ENCODE measurements at regions not wholly inside any gene's neighbourhood (a gene's known extent, or its start where the extent isn't known, plus 50 kb on each side); places are given as distances from the start of the nearest gene placed in this dataset.

DNA sequence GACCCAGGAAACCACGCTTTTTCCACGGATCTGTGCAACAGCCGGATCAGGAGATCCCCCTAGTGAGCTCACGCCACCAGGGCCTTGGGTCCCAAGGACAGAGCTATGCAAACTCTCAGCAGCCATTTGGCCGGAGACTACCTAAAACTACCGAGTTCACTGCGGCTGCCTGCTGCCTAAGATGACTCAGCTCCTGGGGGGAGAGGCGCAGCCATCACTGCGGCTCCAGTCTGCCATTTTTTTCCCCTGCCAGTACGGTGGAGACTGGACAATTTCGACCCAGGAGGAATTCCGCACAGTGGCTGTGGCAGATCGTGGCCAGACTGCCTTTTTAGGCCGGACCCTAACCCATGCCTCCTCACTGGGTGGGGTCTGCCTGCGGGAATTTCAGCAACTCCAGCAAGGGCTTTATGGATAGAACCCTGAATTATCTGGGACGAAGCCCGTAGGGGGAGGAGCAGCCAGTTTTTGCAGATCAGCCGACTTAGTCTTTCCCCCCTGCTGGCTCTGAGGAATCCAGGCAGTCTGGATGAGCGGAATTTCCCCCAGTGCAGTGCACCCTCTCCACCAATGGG, 424.9 kb upstream of the UBE2E3 start:
- intact Hi-C loops (cut with micrococcal nuclease), result no loop called here
- Mint-ChIP-seq H3K27me3 (ENCODE audit: low read depth in 2 of 2) (no peaks in the 10 kb centered on the region), H3K27ac (no peak overlapping the region), H3K4me3 (no peak overlapping the region), H3K9me3 (peaks cover 0 to 4% of the 10 kb centered on the region in 2 donors), H3K4me1 (no peaks in the 10 kb centered on the region), H3K36me3 (no peaks in the 10 kb centered on the region)
- Histone ChIP-seq H3K4me3 (ENCODE audit: low read length) (no peak overlapping the region), H3K27ac (ENCODE audit: low read length) (no peak overlapping the region), H3K27me3 (ENCODE audit: control insufficient read depth, insufficient read depth, low read length) (no peaks in the 10 kb centered on the region), H3K9me3 (ENCODE audit: control insufficient read depth, insufficient read depth, low read length) (no peaks in the 10 kb centered on the region), H3K36me3 (ENCODE audit: control insufficient read depth, insufficient read depth, low read length) (no peaks in the 10 kb centered on the region), H3K4me1 (ENCODE audit: control insufficient read depth, insufficient read depth, low read length) (no peaks in the 10 kb centered on the region)
- DNase-seq, result no peak
- 93% methylated on average over 19 of the region's 19 CpGs for WGBS (ENCODE audit: insufficient coverage)
- TF ChIP-seq, protein P1, sequence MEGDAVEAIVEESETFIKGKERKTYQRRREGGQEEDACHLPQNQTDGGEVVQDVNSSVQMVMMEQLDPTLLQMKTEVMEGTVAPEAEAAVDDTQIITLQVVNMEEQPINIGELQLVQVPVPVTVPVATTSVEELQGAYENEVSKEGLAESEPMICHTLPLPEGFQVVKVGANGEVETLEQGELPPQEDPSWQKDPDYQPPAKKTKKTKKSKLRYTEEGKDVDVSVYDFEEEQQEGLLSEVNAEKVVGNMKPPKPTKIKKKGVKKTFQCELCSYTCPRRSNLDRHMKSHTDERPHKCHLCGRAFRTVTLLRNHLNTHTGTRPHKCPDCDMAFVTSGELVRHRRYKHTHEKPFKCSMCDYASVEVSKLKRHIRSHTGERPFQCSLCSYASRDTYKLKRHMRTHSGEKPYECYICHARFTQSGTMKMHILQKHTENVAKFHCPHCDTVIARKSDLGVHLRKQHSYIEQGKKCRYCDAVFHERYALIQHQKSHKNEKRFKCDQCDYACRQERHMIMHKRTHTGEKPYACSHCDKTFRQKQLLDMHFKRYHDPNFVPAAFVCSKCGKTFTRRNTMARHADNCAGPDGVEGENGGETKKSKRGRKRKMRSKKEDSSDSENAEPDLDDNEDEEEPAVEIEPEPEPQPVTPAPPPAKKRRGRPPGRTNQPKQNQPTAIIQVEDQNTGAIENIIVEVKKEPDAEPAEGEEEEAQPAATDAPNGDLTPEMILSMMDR (IDR thresholded peaks at IDR 0.05), result no peak
- ATAC-seq, result no peak

DNA sequence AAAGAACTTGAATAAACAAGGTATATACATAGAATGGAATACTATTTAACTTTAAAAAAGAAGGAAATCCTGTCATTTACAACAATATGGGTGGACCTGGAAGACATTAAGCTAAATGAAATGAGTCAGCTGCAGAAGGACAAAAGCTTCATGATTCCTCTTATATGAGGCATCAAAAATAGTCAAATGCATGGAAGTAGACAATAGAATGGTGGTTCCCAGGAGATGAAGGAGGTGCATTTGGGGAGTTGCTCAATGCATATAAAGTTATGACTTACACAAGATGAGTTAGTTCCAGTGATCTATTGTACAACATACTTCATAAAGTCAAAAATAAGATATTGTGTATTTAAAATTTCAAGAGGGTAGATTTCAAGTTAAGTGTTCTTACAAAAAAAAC, 426.1 kb upstream of the UBE2E3 start:
- Histone ChIP-seq H3K4me3 (ENCODE audit: low read length) (no peak overlapping the region), H3K27me3 (ENCODE audit: control insufficient read depth, insufficient read depth, low read length) (no peaks in the 10 kb centered on the region), H3K9me3 (ENCODE audit: control insufficient read depth, insufficient read depth, low read length) (no peaks in the 10 kb centered on the region), H3K4me1 (ENCODE audit: control insufficient read depth, insufficient read depth, low read length) (no peaks in the 10 kb centered on the region), H3K36me3 (ENCODE audit: control insufficient read depth, insufficient read depth, low read length) (no peaks in the 10 kb centered on the region), H3K27ac (ENCODE audit: low read length) (no peak overlapping the region)
- no peaks in the 10 kb centered on the region for H3K4me1 Mint-ChIP-seq
- DNase-seq (no peak), ATAC-seq (no peak)
- H3K4me3 Mint-ChIP-seq, result no peak overlapping the region
- H3K27ac Mint-ChIP-seq, result no peak overlapping the region
- no peaks in the 10 kb centered on the region for H3K27me3 Mint-ChIP-seq (ENCODE audit: low read depth in 2 of 2)
- intact Hi-C loops (cut with micrococcal nuclease), result no loop called here
- no peaks in the 10 kb centered on the region for H3K36me3 Mint-ChIP-seq
- H3K9me3 Mint-ChIP-seq, result peaks cover 0 to 4% of the 10 kb centered on the region in 2 donors
- TF ChIP-seq, protein P1 (IDR thresholded peaks at IDR 0.05), result no peak

DNA sequence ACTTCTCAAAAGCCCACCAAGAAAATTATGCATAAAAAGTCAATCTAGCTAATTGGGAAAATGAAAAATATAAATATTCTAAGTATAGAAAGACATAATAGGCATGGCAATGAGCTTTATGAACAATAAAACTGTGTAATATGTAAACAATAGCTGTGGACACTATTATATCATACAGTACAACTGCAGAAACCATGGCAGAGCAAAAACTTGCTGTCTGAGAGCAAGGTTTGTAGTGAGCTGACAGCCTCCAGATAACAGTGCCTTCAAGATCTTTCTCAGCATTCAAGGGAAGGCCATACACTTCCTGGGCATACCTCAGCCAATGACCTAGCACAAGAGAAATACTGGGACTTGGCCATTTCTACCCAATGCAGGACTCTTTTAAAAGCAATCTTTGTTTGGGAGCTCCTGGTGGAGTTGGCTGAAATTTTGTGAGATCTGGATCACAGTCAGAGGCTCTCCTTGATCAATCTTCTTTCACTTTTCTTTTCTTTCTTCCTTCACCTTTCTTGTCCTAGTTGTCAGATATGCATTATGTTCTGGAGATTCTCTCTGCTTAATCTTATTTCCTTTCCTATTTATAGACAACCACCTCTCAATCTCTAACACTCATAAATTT, 427.2 kb upstream of the UBE2E3 start:
- no peak overlapping the region for H3K27ac ChIP-seq (ENCODE audit: low read length)
- intact Hi-C loops (cut with micrococcal nuclease), result no loop called here
- no peaks in the 10 kb centered on the region for H3K9me3 ChIP-seq (ENCODE audit: control insufficient read depth, insufficient read depth, low read length)
- no peaks in the 10 kb centered on the region for H3K4me1 ChIP-seq (ENCODE audit: control insufficient read depth, insufficient read depth, low read length)
- H3K9me3 Mint-ChIP-seq, result peaks cover 0 to 4% of the 10 kb centered on the region in 2 donors
- H3K27ac Mint-ChIP-seq, result no peak overlapping the region
- DNase-seq (no peak), ATAC-seq (no peak)
- no peaks in the 10 kb centered on the region for H3K27me3 Mint-ChIP-seq (ENCODE audit: low read depth in 2 of 2)
- no peaks in the 10 kb centered on the region for H3K36me3 Mint-ChIP-seq
- H3K4me3 ChIP-seq (ENCODE audit: low read length), result no peak overlapping the region
- no peaks in the 10 kb centered on the region for H3K36me3 ChIP-seq (ENCODE audit: control insufficient read depth, insufficient read depth, low read length)
- H3K4me3 Mint-ChIP-seq, result no peak overlapping the region
- H3K27me3 ChIP-seq (ENCODE audit: control insufficient read depth, insufficient read depth, low read length), result no peaks in the 10 kb centered on the region
- H3K4me1 Mint-ChIP-seq, result no peaks in the 10 kb centered on the region
- TF ChIP-seq, protein P1 (IDR thresholded peaks at IDR 0.05), result no peak

DNA sequence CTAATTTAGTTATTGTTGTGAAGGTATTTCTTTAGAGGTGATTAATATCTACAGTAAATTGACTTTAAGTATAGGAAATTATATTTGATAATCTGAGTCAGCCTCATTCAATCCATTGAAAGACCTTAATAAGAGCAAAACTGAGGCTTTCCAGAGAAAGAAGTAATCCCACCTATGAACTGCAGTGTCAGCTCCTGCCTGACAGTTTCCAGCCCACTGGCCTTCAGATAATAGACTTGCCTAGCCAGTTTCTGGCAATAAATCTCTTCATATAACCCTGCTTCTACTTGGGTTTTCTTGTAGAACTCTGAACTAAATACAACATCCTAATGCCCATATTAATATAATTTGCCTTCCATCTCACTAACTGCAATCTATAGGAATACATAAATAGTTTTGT, 437.9 kb upstream of the UBE2E3 start:
- DNase-seq (no peak), ATAC-seq (no peak)
- Mint-ChIP-seq H3K27me3 (ENCODE audit: low read depth in 2 of 2) (peaks cover 0 to 2% of the 10 kb centered on the region in 2 donors), H3K36me3 (no peaks in the 10 kb centered on the region), H3K4me1 (no peaks in the 10 kb centered on the region), H3K27ac (no peak overlapping the region), H3K4me3 (no peak overlapping the region), H3K9me3 (peaks cover 4 to 6% of the 10 kb centered on the region in 2 donors)
- TF ChIP-seq, protein P1 (IDR thresholded peaks at IDR 0.05), result no peak
- intact Hi-C loops (cut with micrococcal nuclease), result no loop called here
- Histone ChIP-seq H3K4me1 (ENCODE audit: control insufficient read depth, insufficient read depth, low read length) (no peaks in the 10 kb centered on the region), H3K36me3 (ENCODE audit: control insufficient read depth, insufficient read depth, low read length) (no peaks in the 10 kb centered on the region), H3K27ac (ENCODE audit: low read length) (no peak overlapping the region), H3K9me3 (ENCODE audit: control insufficient read depth, insufficient read depth, low read length) (no peaks in the 10 kb centered on the region), H3K4me3 (ENCODE audit: low read length) (no peak overlapping the region), H3K27me3 (ENCODE audit: control insufficient read depth, insufficient read depth, low read length) (no peaks in the 10 kb centered on the region)

Data from natural killer cell (primary cell).